Smooth muscle cell (in vitro differentiated cells): ENCODE measurements at regions not wholly inside any gene's neighbourhood (a gene's known extent, or its start where the extent isn't known, plus 50 kb on each side); places are given as distances from the start of the nearest gene placed in this dataset.
A peak's percentile ranks its signal among the peaks of the same experiment; 100 is the strongest.

Experiments
- DNase-seq: peaks from one replicate; lab custom pipeline; 2025; ENCODE audit not compliant: unreplicated experiment; lab: John Stamatoyannopoulos, UW
- H2AFZ ChIP-seq: fragments of 200-600 bp; sonication (generic); 2 replicates; pipeline ENCODE4 v1.6.0; 2016; ENCODE audit warnings: antibody characterized with exemption, low read depth, mild to moderate bottlenecking
- H3F3A ChIP-seq: fragments of 200-600 bp; sonication (generic); 2 replicates; pipeline ENCODE4 v1.6.0; 2017; ENCODE audit warnings: antibody characterized with exemption, low read depth
- H3K27ac ChIP-seq: fragments of 200-600 bp; sonication (generic); 2 replicates; pipeline ENCODE4 v1.5.1; 2016; ENCODE audit warnings: low read depth, mild to moderate bottlenecking
- H3K27me3 ChIP-seq: fragments of 200-600 bp; sonication (generic); 2 replicates; pipeline ENCODE4 v1.6.1; 2016; ENCODE audit warnings: low read depth, mild to moderate bottlenecking
- H3K36me3 ChIP-seq: fragments of 200-600 bp; sonication (generic); 2 replicates; pipeline ENCODE4 v1.5.1; 2016; ENCODE audit warnings: low read depth
- H3K4me1 ChIP-seq: fragments of 200-600 bp; sonication (generic); 2 replicates; pipeline ENCODE4 v1.5.1; 2016; ENCODE audit warnings: low read depth
- H3K4me2 ChIP-seq: fragments of 200-600 bp; sonication (generic); 2 replicates; pipeline ENCODE4 v1.6.0; 2016; ENCODE audit warnings: mild to moderate bottlenecking
- H3K4me3 ChIP-seq: fragments of 200-600 bp; sonication (generic); 2 replicates; pipeline ENCODE4 v1.5.1; 2016; ENCODE audit warnings: mild to moderate bottlenecking
- H3K79me2 ChIP-seq: fragments of 200-600 bp; sonication (generic); 2 replicates; pipeline ENCODE4 v1.6.0; 2016; ENCODE audit warnings: low read depth, mild to moderate bottlenecking
- H3K9ac ChIP-seq: fragments of 200-600 bp; sonication (generic); 2 replicates; pipeline ENCODE4 v1.6.0; 2016; ENCODE audit warnings: low read depth
- H3K9me3 ChIP-seq: fragments of 200-600 bp; sonication (generic); replicated peaks from 2 replicates; pipeline ENCODE4 v1.5.1; 2016; ENCODE audit warnings: low read depth
- H4K20me1 ChIP-seq: fragments of 200-600 bp; sonication (generic); 2 replicates; pipeline ENCODE4 v1.6.0; 2016; ENCODE audit warnings: low read depth
- WGBS: methylation state at CpG from one replicate; pipeline ENCODE4 v1.1.7; 2016; ENCODE audit warnings: low lambda C conversion rate; 5-methylcytosine and 5-hydroxymethylcytosine counted together
- TF ChIP-seq, protein P1 (sequence below): fragments of 200-600 bp; sonication (generic); IDR thresholded peaks from 2 replicates; pipeline ENCODE4 v1.5.1; 2017; ENCODE audit warnings: borderline replicate concordance, mild to moderate bottlenecking, antibody characterized with exemption; ENCODE audit not compliant: insufficient read depth, poor library complexity, severe bottlenecking

DNA sequence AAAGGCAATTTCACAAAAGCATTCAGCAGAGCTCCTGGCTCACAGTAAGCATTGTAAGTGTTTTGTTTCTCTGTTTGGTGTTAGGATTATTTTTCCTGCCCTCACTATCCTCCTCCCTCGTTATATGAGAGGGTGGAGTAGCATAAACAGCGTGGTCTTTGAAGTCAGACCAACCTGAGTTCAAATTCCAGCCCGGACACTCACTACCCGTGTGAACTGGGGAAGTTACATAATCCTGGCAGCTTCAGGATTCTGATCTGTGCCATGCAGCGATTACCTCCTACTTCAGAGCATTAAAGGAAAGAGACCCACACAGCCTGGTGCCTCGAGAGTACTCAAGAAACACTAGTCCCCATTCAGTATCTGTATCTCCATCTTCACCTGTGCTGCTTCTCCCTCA is 386.5 kb downstream of the INHBA start:
- Histone ChIP-seq H3K9me3 (no peaks in the 10 kb centered on the region), H3K4me2 (no peak overlapping the region), H3K27me3 (no peaks in the 10 kb centered on the region), H4K20me1 (no peaks in the 10 kb centered on the region), H3K9ac (no peak overlapping the region), H3K27ac (no peak overlapping the region), H2AFZ (no peak overlapping the region), H3F3A (no peaks in the 10 kb centered on the region), H3K79me2 (no peaks in the 10 kb centered on the region), H3K4me1 (no peaks in the 10 kb centered on the region), H3K4me3 (no peak overlapping the region), H3K36me3 (no peaks in the 10 kb centered on the region)
- TF ChIP-seq, protein P1, sequence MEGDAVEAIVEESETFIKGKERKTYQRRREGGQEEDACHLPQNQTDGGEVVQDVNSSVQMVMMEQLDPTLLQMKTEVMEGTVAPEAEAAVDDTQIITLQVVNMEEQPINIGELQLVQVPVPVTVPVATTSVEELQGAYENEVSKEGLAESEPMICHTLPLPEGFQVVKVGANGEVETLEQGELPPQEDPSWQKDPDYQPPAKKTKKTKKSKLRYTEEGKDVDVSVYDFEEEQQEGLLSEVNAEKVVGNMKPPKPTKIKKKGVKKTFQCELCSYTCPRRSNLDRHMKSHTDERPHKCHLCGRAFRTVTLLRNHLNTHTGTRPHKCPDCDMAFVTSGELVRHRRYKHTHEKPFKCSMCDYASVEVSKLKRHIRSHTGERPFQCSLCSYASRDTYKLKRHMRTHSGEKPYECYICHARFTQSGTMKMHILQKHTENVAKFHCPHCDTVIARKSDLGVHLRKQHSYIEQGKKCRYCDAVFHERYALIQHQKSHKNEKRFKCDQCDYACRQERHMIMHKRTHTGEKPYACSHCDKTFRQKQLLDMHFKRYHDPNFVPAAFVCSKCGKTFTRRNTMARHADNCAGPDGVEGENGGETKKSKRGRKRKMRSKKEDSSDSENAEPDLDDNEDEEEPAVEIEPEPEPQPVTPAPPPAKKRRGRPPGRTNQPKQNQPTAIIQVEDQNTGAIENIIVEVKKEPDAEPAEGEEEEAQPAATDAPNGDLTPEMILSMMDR: no peak
- no peak for DNase-seq
- 84% methylated on average over 6 of the region's 6 CpGs for WGBS

DNA sequence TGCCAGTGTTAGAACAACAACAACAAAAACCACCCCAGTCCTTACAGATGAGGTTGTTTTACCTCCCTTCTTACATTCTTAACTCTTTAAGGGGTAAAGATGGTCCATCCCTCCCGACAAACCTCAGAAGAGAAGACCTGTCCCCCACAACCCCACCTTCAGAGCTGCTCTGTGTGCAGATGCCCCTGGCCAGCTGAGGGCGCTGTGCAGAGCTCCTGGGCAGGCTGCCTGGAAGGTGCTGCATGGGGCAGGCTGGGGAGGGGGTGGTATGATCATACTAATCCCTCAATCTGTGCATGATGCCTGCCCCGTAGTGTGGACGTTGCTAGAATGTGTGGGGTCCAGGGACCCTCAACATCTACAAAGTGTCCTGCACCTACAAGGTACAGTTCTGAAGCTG is 387.1 kb downstream of the INHBA start:
- no peak overlapping the region for H3K4me2 ChIP-seq
- 76% methylated on average over 4 of the region's 4 CpGs for WGBS
- H3F3A ChIP-seq: no peaks in the 10 kb centered on the region
- no peak overlapping the region for H3K27ac ChIP-seq
- H3K4me1 ChIP-seq: no peaks in the 10 kb centered on the region
- no peaks in the 10 kb centered on the region for H3K36me3 ChIP-seq
- H3K4me3 ChIP-seq: no peak overlapping the region
- no peaks in the 10 kb centered on the region for H3K27me3 ChIP-seq
- H3K9me3 ChIP-seq: no peaks in the 10 kb centered on the region
- TF ChIP-seq, protein P1: peak; percentile 18
- no peak for DNase-seq
- H3K9ac ChIP-seq: no peak overlapping the region
- no peak overlapping the region for H2AFZ ChIP-seq
- no peaks in the 10 kb centered on the region for H3K79me2 ChIP-seq
- H4K20me1 ChIP-seq: no peaks in the 10 kb centered on the region

DNA sequence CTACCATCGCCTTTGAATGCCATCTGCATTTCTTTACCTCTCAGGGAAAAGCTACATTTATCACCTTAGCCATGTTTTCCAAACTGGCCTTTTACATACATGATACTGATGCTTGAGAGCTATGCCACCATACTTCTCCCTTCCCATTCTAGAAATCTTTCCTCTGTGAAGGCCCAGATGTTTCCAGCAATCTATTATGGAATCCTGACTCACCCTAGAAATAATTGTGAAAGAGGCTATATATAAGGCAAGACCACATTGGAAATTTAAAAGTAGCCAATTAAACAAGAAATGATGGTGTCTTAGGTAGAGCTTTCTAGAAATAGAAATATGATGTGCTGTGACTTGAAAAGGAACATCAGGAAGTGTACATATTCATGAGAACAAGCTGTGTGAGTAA is 389.7 kb downstream of the INHBA start:
- no peak for DNase-seq

DNA sequence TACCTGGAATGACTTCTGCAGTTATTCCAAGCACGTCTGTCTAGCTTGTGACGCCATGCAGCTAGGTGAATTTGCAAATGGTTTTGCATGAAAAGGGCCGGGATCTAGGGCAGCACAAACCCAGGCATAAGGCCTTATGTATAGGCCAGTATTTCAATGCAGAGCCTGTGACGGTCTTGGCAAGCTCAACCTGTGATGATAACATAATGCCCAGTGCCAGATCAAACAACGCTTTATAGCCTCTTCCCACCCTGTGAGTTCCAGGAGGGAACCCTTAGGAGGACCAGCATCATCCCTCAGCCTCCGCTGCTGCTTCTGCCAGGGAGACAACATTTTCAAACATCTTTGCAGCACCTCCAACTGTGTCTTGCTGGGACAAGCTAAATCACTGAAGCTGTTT is 390.7 kb downstream of the INHBA start:
- no peaks in the 10 kb centered on the region for H3F3A ChIP-seq
- no peak overlapping the region for H2AFZ ChIP-seq
- H3K4me3 ChIP-seq: no peak overlapping the region
- H3K9me3 ChIP-seq: no peaks in the 10 kb centered on the region
- DNase-seq: no peak
- H3K27ac ChIP-seq: no peak overlapping the region
- no peaks in the 10 kb centered on the region for H3K4me1 ChIP-seq
- H3K9ac ChIP-seq: no peak overlapping the region
- no peaks in the 10 kb centered on the region for H3K27me3 ChIP-seq
- H3K36me3 ChIP-seq: no peaks in the 10 kb centered on the region
- no peaks in the 10 kb centered on the region for H4K20me1 ChIP-seq
- TF ChIP-seq, protein P1: no peak
- no peak overlapping the region for H3K4me2 ChIP-seq
- 96% methylated on average over 6 of the region's 6 CpGs for WGBS
- H3K79me2 ChIP-seq: no peaks in the 10 kb centered on the region

More for the DNA sequence above, 389.7 kb downstream of the INHBA start:
- Histone ChIP-seq H3K9ac (no peak overlapping the region), H3K27me3 (no peaks in the 10 kb centered on the region), H3K4me3 (no peak overlapping the region), H3K9me3 (no peaks in the 10 kb centered on the region), H3K4me1 (no peaks in the 10 kb centered on the region), H3K4me2 (no peak overlapping the region), H4K20me1 (no peaks in the 10 kb centered on the region), H3K79me2 (no peaks in the 10 kb centered on the region), H3K27ac (no peak overlapping the region), H2AFZ (no peak overlapping the region), H3K36me3 (no peaks in the 10 kb centered on the region), H3F3A (no peaks in the 10 kb centered on the region)
- TF ChIP-seq, protein P1: no peak
- WGBS: 96% methylated on average over 1 of the region's 1 CpG
